G401 (cell line): ENCODE measurements at regions not wholly inside any gene's neighbourhood (a gene's known extent, or its start where the extent isn't known, plus 50 kb on each side); places are given as distances from the start of the nearest gene placed in this dataset.

Experiments
- DNase-seq: peaks from one replicate; pipeline ENCODE4 v3.0.0-alpha.2; 2015; ENCODE audit warnings: low spot score
- in situ Hi-C: cut with HindIII; loops from 2 replicates; pipeline ENCODE4 v1.10.0; 2016; ENCODE audit warnings: low sequenced_read_pairs, mixed read lengths

DNA sequence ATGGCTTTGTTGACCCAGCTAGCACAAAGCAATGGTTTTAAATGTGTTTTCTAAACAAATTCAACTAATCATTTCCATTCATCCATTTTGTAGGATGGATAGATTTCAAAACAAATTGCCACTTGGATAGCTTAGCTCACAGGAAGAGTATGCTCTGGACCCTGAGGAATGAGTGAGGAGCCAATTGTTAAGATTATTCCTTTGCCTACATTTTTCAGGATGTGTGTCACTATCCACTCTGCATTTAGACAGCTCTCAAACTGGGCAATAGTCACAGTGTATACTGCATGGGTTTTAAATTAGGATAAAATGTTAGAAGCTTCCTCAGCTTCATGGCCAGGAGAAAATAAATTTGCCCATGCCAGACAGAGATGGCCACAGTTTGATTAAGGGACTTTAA is 605.6 kb upstream of the TEX47 start:
- in situ Hi-C loops, result no loop called here
- DNase-seq, result no peak

DNA sequence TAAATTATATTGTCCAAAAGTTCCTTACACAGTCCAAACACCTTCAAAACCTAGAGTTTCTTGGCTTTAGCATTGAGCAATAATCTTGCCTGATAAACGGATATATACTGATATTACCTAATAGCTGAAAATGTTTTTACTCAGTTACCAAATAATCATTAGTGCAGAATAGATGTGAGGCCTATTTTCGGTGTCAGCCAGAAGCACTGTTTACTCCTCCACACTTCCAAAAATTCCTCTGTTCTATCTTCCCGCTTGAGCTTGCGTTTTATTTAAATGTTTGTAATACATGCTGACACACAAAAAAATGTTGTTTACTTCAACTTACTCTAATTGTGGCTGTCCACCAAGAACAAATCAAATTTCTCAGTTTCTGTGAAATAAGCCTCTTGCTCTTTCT is 606.2 kb upstream of the TEX47 start:
- in situ Hi-C loops, result no loop called here
- DNase-seq, result no peak

DNA sequence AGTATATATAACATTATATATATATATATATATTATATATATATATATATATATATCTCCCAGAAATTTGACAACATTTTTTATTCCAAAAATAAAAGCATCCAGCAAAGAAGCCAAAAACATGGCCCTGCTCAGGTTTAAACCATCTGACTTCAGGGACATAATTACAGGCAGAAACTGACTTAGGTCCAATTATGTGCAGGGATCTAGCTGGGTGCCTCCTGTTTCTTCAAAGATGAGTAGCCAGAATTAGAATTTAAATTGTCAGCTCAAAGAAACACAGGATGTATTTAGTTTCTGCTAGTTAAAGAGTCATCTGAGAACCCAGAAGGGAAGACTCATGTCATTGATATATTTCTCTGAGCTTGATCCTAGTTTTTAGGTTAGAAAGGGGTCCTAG is 656.4 kb upstream of the TEX47 start:
- in situ Hi-C loops, result no loop called here
- DNase-seq, result no peak

DNA sequence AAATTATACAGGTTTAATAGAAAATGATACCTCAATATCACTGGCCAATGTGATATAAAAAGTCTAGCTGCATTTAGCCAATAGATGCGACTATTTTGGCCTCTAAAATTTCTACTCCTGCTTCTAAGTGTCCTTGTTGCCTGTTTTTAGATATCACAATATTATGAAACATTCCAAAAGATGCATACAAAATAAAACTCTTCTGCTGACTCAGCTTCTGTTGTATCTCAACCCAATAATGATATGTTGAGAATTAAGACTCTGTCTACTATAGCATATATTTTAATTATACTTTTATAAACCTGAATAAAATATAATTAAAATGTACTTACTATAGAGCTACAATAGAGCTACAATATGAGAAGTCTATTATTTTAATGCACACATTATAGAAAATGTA is 661.0 kb upstream of the TEX47 start:
- in situ Hi-C loops, result no loop called here
- no peak for DNase-seq

DNA sequence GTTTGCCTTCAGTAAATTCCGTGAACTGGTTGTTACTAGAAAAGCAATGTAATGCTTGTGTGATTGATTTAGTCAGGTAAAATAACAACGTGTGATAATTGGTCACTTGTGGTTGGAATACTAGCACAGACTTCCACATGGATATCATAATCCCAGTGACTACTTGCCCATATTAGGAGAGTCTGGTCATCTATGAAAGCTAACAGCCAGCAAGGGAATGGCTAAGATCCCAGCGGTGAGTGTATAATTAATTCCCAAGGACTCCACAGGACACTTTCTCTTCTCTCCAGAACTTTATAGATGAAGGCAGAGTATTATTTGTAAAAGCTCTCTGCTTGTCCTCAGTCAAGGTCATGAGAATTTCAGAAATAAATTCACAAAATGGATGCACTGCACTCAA is 662.6 kb upstream of the TEX47 start:
- in situ Hi-C loops, result no loop called here
- DNase-seq, result no peak

DNA sequence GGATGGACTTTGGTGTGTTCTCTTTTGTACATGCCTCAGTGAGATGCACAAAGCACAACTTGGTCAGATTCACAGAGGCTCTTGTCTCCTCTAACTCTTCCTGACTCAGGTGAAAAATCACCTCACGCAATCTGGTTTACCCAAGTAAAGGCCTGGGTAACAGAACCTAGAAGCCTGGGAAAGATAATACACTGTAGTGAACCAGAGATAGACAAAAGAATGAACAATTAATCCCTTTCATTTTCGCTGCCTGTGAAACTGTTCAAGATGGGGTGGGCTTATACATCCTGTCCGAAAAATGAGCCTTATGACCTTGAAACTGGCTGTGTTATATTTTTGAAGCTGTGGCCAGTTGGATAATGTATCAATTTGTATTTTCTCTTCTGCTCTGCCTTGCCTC is 678.9 kb upstream of the TEX47 start:
- in situ Hi-C loops, result no loop called here
- DNase-seq, result no peak

DNA sequence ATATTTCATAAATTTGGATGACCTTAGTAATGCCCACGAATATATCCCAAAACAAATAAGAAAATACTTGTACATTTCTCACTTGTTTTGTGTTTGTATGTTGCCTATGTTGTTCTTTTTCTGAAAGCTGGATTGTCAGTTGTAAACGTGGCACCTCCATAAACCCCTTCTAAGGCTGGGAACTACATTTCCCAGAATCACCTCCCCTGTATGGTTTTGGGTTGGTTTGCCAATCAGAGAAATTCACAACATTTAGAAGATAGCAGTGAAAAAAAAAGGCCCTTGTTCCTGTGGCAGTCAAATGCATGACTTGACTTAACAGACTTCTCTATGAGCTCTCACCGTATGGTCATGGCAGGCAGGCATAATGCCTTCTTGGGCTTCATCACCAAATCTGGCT is 676.3 kb upstream of the STEAP1 start:
- in situ Hi-C loops, result no loop called here
- no peak for DNase-seq

DNA sequence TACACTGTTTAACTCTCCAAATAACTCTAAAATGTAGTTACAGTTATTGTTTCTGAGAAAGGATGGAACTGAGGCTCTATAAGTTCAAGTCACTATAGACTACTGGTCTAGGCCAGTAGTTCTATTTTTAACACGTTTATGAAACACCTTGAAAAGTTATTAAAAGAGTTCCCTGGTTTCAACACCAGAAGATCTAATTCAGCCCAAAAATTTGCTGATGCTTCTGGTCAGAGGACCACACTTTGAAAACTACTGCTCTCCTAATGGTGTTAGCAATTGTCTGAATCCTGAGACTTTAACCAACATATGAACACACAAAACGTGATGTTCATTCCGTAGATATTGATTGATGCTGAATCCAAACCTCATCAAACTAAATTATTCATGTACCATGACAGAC is 658.6 kb upstream of the STEAP1 start:
- in situ Hi-C loops, result no loop called here
- no peak for DNase-seq

DNA sequence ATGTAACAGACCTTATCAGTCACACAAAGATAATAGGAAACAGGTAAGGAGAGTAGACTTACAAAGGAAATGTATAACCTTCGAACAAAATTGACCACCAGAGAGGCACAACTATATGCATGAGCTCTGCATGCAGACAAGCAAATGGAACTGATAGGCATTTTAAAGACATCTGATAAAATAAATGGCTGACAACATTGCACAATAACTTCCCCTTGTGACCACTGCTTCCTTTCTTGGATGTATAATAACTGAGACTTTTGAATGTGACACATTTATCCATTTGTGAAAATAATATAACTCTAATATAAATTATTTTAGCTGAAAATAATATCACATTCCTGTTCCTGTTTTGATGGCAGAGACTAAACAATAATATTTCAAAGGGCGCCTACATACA is 654.2 kb upstream of the STEAP1 start:
- no peak for DNase-seq
- in situ Hi-C loops, result no loop called here

DNA sequence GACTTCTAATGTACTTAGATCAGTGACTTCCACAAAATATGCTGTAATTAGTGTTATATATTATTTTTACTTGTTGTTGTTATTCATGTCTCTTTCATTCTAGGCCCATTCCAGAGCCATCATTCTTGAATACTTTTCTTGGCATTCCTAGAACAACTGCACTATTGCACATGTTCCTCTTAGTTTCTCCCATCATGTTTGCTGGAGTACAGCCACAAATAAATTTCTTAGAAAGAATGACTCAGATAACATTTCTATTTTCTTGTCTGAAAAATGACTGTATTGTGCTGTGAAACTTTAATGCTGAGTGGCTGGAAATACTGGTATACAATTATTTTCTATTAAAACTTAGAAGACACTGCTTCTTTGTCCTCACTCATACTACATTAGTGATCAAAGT is 651.0 kb upstream of the STEAP1 start:
- DNase-seq, result no peak
- in situ Hi-C loops, result no loop called here

DNA sequence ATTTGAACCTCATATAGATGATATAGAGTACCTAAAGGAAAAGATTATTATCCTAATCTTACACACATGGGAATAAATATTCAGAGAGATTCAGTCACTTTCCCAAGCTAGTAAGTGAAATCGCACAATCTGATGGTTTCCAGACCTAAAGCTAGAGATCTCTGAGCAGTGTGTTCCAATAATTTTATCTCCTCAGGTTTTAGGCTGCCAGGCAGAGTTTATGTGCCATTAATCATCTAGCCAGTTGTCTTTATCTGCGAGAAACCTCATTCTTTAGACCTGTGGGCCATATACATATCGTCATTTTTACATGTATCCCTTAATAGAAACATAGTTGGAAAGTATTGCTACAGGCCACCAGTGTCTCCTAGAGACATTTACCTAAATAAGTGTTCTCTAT is 647.2 kb upstream of the STEAP1 start:
- in situ Hi-C loops, result no loop called here
- no peak for DNase-seq

DNA sequence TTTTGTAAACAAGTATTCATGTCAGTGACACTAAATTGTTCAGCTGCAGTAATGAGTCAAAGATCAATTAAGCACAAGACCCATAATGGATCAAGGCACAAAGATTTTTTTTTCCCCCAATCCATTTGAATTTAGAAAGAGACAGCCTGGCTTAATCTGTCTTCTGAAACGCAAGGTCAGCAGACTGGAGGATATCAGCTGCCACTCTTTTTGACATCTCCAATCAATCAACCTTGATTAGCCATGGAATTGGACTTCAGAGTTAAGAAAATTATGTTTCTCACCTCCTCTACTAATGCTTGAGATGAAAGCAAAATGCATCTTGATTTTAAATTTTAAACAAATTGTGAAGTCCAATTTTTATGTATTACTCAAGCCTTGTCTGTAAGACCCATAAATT is 642.4 kb upstream of the STEAP1 start:
- no peak for DNase-seq
- in situ Hi-C loops, result no loop called here

DNA sequence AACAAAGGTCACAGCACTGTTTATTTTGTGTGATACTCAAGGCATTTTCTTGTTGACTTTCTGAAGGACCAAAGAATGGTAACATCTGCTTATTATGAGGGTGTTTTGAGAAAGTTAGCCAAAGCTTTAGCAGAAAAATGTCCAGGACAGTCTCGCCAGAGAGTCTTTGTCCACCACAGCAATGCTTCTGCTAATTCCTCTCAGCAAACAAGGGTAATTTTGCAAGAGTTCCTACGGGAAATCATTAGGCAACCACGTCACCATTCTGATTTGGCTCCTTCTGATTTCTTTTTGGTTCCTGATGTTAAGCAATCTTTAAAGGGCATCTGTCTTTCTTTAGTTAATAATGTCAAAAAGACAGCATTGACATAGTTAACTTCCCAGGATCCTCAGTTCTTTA is 639.3 kb upstream of the STEAP1 start:
- in situ Hi-C loops, result no loop called here
- no peak for DNase-seq

DNA sequence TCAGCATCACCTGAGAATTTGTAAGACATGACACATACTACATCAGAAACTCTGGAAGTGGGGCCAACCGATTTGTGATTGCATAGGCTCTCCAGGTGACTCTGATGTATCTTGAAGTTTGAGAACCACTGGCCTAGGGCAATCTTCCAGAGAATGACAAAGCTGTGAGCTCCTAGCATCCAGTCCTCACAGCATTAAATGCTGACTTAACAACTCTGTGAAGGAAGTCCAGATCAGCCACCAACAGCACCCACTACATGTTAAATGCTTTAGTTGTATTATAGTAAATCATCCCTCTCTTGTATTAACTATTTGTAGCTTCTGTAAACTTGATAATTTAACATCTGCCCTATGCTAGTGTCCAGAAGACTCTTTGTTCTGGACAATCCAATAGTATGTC is 636.5 kb upstream of the STEAP1 start:
- DNase-seq, result no peak
- in situ Hi-C loops, result no loop called here

DNA sequence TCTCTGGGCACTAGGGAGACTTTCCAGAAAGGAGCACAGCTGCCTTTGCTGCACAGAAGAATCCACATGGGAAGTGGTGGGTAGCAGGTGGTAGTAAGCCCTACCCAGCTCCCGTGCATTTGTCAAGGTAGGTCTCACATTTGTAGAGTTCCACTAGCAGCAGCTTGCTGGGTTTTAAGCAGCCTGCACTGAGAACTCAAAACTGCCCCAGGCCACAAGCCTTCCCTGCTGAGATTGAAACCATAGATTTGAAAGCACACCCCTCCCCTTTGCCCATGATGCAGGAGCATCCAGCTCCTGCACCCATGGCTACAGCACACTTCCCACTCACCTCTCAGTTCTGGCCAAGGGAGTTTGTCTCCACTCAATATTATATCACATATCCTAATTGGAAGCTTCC is 604.5 kb upstream of the STEAP1 start:
- in situ Hi-C loops, result no loop called here
- no peak for DNase-seq

DNA sequence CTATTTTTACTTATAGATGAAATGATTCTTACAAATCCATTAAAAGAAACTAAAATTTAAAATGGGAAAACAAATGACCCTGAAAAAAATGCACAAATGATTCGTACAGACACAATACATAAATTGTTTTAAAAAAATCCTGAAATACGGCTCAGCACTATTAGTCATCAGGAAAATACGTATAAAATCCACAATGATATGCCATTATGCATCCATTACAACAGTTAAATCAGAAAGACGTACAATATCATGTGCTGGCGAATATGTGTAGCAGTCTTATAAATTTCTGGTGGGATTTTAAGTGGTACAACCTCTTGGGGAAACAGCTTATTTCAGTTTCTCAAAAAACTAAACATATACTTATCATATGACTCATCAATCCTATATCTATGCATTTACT is 600.1 kb upstream of the STEAP1 start:
- in situ Hi-C loops, result no loop called here
- no peak for DNase-seq

DNA sequence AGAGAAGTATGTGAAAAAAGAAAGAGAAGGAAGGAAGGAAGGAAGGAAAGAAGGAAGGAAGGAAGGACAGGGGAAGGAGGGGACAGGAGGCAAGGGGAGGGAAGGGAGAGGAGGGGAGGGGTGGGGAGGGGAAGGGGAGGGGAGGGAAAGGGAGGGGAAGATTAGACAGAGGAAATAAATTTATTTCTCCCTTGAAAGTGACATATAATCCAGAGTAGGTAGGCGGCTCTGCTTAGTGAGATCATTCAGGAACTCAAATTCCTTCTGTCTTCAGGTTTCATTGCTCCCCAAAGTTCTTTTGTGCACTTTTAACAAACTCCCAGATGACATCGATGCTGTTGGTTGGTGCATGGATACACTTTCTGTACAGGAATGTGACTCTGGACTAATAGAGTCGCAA is 594.7 kb upstream of the STEAP1 start:
- in situ Hi-C loops, result no loop called here
- no peak for DNase-seq

DNA sequence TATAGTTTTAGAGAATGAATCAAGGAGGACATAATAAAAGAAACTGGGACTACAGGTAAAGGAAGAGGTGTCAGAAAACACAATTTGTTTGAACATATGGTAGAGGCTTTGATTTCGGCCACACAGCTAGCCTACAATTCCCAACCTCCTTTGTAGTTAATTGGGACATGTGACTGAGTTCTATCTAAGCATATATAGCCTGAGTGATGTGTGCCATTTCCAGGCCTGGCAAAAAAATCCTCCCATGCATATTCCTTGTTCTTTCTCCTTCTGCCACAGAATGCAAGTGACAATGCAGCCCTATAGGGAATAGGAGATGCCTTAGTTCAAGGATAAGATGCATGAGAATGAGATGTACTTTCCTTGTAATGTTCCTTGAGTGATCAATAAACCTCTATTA is 590.7 kb upstream of the STEAP1 start:
- in situ Hi-C loops, result no loop called here
- DNase-seq, result no peak

DNA sequence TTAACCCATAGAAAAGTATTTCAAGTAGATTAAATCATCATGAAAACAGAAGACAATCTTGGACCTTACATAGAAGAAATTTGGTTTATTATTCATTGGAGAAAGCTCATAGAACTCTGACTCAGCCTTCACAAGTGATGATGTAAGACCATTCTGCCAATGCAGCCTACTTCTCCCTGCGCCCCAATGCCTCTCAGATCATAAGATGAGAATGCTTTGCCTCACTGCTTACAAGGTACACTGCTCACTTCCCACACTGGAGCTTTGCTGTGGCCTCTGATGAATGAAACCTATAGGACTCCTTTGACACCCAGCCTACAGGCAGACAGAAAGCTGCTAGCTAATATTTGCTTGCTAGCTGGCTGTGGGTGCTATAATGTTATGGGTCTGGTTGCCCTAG is 569.4 kb upstream of the STEAP1 start:
- in situ Hi-C loops, result no loop called here
- DNase-seq, result no peak

DNA sequence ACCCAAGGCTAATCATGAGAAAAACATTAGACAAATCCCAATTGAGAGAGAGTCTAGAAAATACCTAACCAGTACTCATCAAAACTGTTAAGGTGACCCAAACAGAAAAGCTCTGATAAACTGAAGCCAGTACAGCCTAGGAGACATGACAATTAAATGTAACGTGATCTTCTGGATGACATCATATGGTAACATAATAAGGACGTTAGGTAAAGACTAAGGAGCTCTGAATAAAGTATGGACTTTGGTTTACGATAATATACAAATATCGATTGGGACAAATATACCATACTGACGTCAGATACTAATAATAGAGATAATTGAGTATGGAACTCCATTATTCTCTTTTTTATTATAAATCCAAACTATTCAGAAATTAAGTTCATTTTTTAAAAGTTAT is 561.1 kb upstream of the STEAP1 start:
- DNase-seq, result no peak
- in situ Hi-C loops, result no loop called here

DNA sequence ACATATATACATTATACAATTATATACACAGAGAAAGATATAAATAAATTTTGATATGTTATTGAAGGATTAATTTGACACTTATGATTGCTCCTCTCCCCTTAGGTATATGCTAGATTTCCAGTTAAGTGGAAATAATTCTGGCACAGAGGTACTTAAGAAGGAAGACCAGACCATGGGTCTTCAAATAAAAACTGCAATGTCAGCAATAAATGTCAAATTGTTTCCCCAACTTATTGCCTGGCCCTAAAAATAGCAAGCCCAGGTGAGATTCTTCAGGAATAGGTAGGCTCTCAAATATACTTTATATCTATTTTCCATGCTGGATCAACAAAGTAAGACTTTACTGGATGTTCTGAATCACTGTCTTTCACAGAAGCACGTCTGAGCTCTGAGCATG is 551.3 kb upstream of the STEAP1 start:
- in situ Hi-C loops, result no loop called here
- no peak for DNase-seq

DNA sequence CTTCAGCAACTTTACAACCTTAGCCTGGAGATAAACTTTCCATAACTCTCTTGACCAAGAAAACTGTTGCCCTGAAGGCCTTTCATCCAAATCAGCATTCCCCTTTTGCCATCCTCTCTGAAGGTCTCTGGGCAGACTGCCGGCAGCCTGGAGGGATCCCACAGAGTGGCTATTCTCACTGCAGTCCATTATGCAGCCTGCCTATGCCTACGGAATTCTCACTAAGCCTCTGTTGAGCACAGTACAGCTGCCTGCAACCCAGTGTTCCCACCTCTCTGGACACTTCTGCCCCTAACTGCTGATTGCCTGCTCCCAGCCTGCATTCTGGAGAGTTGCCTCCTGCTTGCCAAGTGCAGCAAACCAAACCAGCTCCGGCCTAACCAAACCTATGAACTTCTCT is 548.9 kb upstream of the STEAP1 start:
- peak; percentile 24 for DNase-seq
- in situ Hi-C loops, result no loop called here

DNA sequence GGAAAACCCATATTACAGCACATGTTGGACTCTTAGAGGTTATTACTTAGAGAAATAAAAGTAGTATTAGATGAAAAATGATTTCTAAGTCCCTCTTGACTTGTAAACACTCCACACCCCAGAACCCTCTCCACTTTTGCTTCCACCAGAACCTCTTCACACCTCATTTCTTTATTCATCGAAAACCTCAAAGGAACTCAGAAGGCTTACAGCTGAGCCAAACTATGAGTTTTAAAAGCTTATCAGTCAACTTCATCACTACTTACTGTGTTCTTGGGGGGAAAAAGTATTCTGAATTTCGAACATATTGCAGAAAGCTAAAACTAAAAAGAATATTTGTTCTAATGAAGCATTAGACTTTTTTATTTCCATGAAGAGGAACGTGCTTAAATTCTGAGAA is 547.8 kb upstream of the STEAP1 start:
- in situ Hi-C loops, result no loop called here

More for the DNA sequence above, 547.8 kb upstream of the STEAP1 start:
- no peak for DNase-seq
